HepG2 (cell line): ENCODE measurements at regions not wholly inside any gene's neighbourhood (a gene's known extent, or its start where the extent isn't known, plus 50 kb on each side); places are given as distances from the start of the nearest gene placed in this dataset.

ENCODE experiments used
- ATF7 ChIP-seq, 2 experiments: fragments of 450-650 bp in 1 of 2; sonication (generic) in 1 of 2; formaldehyde crosslinking in 1 of 2; IDR thresholded peaks; 2 replicates each; pipeline versions ENCODE4 v1.4.0 to v1.6.1; 2016 to 2020; ENCODE audit warnings: antibody characterized with exemption in 1 of 2, mild to moderate bottlenecking in 1 of 2, missing genetic modification reagents in 1 of 2
- CREB1 ChIP-seq, 2 experiments: fragments of 450-650 bp in 1 of 2; IDR thresholded peaks; 2 replicates each; pipeline ENCODE4 v1.6.1; 2016 to 2017; ENCODE audit warnings: control low read depth in 1 of 2, mild to moderate bottlenecking in 1 of 2, missing compliant biosample characterization in 1 of 2, missing genetic modification characterization in 1 of 2
- CTCF ChIP-seq: sonication (generic); formaldehyde crosslinking; IDR thresholded peaks from 2 replicates; pipeline ENCODE4 v1.5.0; 2020; ENCODE audit warnings: mild to moderate bottlenecking, missing genetic modification reagents, moderate library complexity
- MXI1 ChIP-seq: IDR thresholded peaks from 3 replicates; pipeline ENCODE4 v1.6.1; 2012; ENCODE audit warnings: low read depth, low read length, inconsistent platforms, borderline replicate concordance
- PPARG ChIP-seq: conservative IDR thresholded peaks from 2 replicates; pipeline ENCODE4 v1.6.1; 2016; ENCODE audit warnings: missing biosample characterization, missing genetic modification reagents
- ZBTB26 ChIP-seq: IDR thresholded peaks from 2 replicates; pipeline ENCODE4 v1.6.1; 2016; ENCODE audit warnings: missing compliant biosample characterization, missing genetic modification reagents, borderline replicate concordance
- ZFX ChIP-seq: sonication (generic); formaldehyde crosslinking; IDR thresholded peaks from 2 replicates; pipeline ENCODE4 v1.4.0; 2020; ENCODE audit warnings: mild to moderate bottlenecking, low read depth, missing genetic modification reagents, moderate library complexity
- ZNF513 ChIP-seq: sonication (generic); formaldehyde crosslinking; conservative IDR thresholded peaks from 2 replicates; pipeline ENCODE4 v1.5.0; 2020; ENCODE audit warnings: missing genetic modification reagents
- ZSCAN20 ChIP-seq: sonication (generic); formaldehyde crosslinking; IDR thresholded peaks from 2 replicates; pipeline ENCODE4 v1.4.0; 2020; ENCODE audit warnings: missing genetic modification reagents, mild to moderate bottlenecking, borderline replicate concordance

GRCh38 chr1:10899490-10900250, 103.2 kb upstream of the CASZ1 start:
- TF ChIP-seq CREB1 (IDR thresholded peaks at IDR 0.05), result no peak
- TF ChIP-seq CREB1 (CRISPR knock-in tag; IDR thresholded peaks at IDR 0.05), result no peak
- no peak for TF ChIP-seq ZNF513 (CRISPR knock-in tag)
- no peak for TF ChIP-seq MXI1
- TF ChIP-seq ZBTB26 (CRISPR knock-in tag), result no peak
- no peak for TF ChIP-seq ZSCAN20 (CRISPR knock-in tag)
- TF ChIP-seq CTCF (CRISPR knock-in tag), result no peak
- TF ChIP-seq PPARG (CRISPR knock-in tag), result no peak
- no peak for TF ChIP-seq ATF7 (IDR thresholded peaks at IDR 0.05)
- TF ChIP-seq ATF7 (CRISPR knock-in tag; IDR thresholded peaks at IDR 0.05), result no peak
- TF ChIP-seq ZFX (CRISPR knock-in tag), result no peak
